GM18951 (cell line): ENCODE measurements at regions not wholly inside any gene's neighbourhood (a gene's known extent, or its start where the extent isn't known, plus 50 kb on each side); places are given as distances from the start of the nearest gene placed in this dataset.

Source experiments
- POLR2A ChIP-seq: IDR thresholded peaks from 4 replicates; pipeline ENCODE4 v1.6.1; 2011; ENCODE audit warnings: mild to moderate bottlenecking; ENCODE audit not compliant: insufficient read length, insufficient read depth; ENCODE audit errors: extremely low read depth
- in situ Hi-C: fragments of 300-500 bp; cut with MboI; formaldehyde crosslinking; loops from one replicate; pipeline ENCODE4 v1.12.0; 2022; ENCODE audit warnings: low sequenced_read_pairs, mixed read lengths, inconsistent platforms; ENCODE audit not compliant: unreplicated experiment

- in situ Hi-C loops, result no loop called here
- TF ChIP-seq POLR2A, result no peak
Observed at GRCh38 chr12:102592134-102592533, 111.8 kb upstream of the IGF1 start.

DNA sequence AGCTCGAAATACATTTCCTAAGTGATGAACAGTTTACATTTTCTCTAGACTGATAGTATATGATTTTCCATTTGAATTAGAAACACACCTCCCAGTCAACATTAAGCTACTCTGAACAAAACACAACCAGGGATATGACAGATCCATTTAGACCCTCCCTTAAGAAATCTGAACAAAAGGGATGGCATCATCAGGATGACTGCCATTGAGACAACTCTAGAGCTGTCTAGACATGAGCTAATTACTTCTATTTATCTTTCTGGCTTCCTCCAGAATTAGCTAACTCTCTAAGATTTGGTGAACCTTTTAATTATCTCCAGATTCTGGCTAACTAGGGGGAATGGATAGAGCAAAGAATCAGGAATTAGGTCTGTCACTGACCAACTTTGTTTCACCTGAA, 92.9 kb upstream of the IGF1 start:
- TF ChIP-seq POLR2A, result no peak
- in situ Hi-C loops, result no loop called here

- in situ Hi-C loops, result no loop called here
- TF ChIP-seq POLR2A, result no peak
Observed at GRCh38 chr12:102571889-102572288, 91.5 kb upstream of the IGF1 start.

- in situ Hi-C loops, result no loop called here
- no peak for TF ChIP-seq POLR2A
Observed at GRCh38 chr12:102570256-102570655, 89.9 kb upstream of the IGF1 start.

DNA sequence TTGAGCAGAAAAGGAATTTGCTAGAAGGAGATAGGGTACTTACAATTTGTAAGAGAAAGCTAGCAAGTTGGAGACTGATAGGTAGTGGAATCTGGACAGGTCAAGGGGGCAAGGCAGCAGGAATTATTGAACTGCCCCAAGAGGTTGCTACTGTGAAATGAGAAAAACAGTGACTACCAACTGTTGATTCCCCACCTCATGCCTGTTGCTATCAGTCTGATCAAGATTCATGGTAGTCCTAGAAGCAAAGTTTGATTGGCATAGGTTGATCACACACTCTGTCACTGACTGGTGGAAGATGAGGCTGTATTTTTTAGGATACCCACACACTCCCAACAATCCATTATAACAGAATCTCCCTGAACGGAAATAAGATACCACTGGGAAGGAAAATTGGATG, 89.4 kb upstream of the IGF1 start:
- no peak for TF ChIP-seq POLR2A
- in situ Hi-C loops, result no loop called here

DNA sequence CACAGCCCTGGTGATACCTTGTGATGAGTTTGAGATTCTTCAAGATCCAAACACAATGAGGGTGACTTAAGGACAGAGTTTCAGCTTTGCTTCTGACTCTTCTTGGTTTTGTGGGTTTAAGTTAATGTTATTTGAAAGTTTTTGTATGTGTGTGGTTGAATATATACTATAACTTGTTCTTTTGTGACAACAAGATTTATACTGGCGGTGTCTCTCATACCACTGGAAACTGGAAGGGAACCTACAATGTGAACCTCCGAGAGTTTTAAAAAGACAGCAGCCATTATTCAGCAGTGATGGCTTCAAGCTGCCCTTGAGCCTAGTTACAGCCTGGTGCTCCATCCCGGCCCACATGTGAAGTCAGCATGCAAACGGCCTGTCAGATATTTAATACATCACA, 87.9 kb upstream of the IGF1 start:
- no peak for TF ChIP-seq POLR2A
- in situ Hi-C loops, result no loop called here

DNA sequence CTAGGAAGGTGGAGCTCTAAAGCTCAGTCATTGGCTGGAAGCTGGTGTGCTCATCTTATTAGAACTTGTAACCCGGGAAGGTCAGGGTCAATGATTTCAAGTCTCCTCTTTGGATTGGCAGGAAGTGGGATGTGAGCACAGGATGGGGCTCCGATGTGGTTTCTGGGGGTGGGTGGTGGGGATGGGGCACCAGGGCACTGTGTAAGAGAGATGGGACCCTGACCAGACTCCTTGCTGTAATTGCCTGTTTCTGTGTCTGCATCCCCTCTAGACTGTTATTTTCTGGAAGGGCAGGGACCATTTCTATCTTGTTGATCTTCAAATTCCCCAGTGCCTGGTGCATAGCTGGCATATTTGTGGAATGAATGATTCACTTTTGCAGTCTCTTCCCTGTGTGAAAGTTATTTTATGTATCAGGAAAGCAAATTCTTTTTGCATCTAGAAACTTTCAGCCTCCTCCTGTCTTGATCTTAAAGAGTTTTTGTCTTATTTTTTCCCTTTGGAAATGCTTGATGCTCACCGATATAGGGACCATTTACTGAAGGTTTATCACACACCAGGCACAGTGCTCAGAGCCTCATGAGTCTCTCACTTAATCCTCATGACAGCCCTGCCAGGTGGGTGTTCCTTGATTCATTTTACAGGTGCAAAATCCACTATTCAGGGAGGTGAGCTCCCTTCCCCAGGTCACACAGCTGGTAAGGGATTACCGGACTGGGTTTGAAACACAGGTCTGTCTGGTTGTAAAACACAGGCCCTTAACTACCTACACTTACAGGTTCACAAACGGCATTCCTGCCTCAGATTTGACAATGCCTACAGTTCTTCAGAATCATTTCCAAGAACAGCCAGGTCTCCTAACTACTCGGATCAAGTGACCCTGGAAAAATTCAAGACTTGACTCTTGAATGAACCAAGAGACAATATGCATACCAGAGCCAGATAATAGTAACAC, 86.9 kb upstream of the IGF1 start:
- TF ChIP-seq POLR2A, result no peak
- in situ Hi-C loops, result no loop called here

- in situ Hi-C loops, result no loop called here
- TF ChIP-seq POLR2A, result no peak
Observed at GRCh38 chr12:102565555-102565954, 85.2 kb upstream of the IGF1 start.

GRCh38 chr12:102564026-102564425, 83.7 kb upstream of the IGF1 start:
- in situ Hi-C loops, result no loop called here
- TF ChIP-seq POLR2A, result no peak

DNA sequence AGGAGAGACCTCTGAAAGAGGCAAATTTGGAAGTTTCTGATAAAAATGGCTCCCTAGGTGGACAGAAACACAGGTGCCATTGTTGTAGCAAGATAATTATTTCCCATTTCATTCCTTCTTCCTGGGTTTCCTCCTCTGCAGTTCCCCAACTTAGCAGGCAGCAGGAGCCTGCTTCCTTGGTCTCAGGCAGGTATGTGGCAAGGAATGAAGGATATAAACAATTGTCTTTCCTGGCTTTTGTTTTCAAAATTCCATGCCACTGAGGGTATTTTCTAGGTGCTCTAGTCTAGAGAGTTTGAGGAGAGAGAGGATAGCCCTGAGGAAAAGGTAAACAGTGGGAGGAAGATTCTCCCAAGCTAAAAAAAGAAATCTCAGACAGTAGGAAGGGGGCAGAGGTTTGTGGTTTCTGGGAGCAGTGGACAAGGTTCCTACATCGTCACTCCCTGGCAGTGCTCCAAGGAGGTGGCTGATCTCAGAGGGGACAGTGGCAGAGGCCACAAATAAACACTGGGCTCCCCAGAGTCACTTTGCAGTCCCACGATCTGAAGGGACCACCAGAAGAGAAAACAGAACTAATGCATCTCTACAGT, 82.6 kb upstream of the IGF1 start:
- no peak for TF ChIP-seq POLR2A
- in situ Hi-C loops, result no loop called here

DNA sequence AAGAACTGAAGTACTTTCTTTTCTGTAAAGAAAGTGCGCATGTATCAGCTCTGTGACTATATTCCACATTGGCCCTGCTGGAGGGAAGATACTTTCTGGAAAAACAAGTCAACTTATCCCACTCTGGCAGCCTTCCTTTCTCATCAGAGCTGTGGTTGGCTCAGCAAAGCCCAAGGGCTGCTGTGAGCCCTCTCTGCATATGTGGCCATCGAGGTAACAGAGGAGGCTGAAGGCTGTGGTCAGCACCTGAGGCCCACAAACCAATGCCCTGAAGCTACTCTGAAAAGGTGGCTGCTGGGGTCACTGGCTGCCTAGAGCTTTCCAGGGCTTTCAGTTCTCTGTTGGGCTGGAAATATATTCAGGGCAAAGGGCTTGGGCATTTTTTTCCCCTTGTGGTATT, 70.8 kb upstream of the IGF1 start:
- no peak for TF ChIP-seq POLR2A
- in situ Hi-C loops, result no loop called here

GRCh38 chr12:102549691-102550090, 69.3 kb upstream of the IGF1 start:
- in situ Hi-C loops, result no loop called here
- no peak for TF ChIP-seq POLR2A

DNA sequence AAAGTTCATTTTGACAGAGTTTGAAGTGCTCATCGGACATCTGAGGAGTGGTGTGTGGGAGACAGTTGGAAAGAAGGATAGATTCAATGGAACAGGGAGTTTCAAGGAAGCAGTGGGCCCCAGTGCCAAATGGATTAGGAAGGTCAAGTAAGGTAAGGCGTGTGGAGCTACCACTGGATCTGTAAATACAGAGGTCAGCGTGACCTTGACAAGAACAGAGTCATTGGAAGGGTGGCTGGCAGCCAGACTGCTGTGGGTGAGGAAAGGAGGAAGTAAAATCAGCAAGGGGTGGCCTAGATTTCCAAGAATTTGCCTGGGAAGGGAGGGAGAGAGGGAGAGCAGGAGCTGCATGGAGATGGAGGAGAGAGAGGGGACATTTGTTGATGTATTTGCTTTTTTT, 68.2 kb upstream of the IGF1 start:
- no peak for TF ChIP-seq POLR2A
- in situ Hi-C loops, result no loop called here
